Left ventricle myocardium inferior (tissue), 1 donor: ENCODE measurements at regions not wholly inside any gene's neighbourhood (a gene's known extent, or its start where the extent isn't known, plus 50 kb on each side); places are given as distances from the start of the nearest gene placed in this dataset.

ENCODE experiments used
- DNase-seq: peaks from one replicate; pipeline ENCODE4 v3.0.0-alpha.2; 2020
- H3K27ac ChIP-seq: fragments of 200-600 bp; replicated peaks from 2 replicates; pipeline ENCODE4 v1.8.0; 2021
- H3K27me3 ChIP-seq: fragments of 200-600 bp; 2 replicates; pipeline ENCODE4 v1.8.0; 2021; ENCODE audit warnings: low read depth
- H3K36me3 ChIP-seq: fragments of 200-600 bp; 2 replicates; pipeline ENCODE4 v1.8.0; 2021
- H3K4me1 ChIP-seq: fragments of 200-600 bp; 2 replicates; pipeline ENCODE4 v1.8.0; 2021
- H3K4me3 ChIP-seq: fragments of 200-600 bp; 2 replicates; pipeline ENCODE4 v1.8.0; 2021; ENCODE audit warnings: mild to moderate bottlenecking, moderate library complexity
- H3K9me3 ChIP-seq: fragments of 200-600 bp; replicated peaks from 2 replicates; pipeline ENCODE4 v1.8.0; 2021
- CTCF ChIP-seq: fragments of 200-600 bp; IDR thresholded peaks from 2 replicates; pipeline ENCODE4 v1.8.0; 2021; ENCODE audit warnings: antibody characterized with exemption, mild to moderate bottlenecking, borderline replicate concordance
- intact Hi-C: fragments of 100-400 bp; cut with micrococcal nuclease; formaldehyde crosslinking; loops from one replicate; pipeline ENCODE4 v1.11.0; 2022
- donor health status: DM: no; HTN: yes; CAD: no; lungs with severe emphysema.

GRCh38 chr12:94079566-94080340 is 68.6 kb upstream of the PLXNC1 start:
- peaks cover 13% of the 10 kb centered on the region for H3K4me1 ChIP-seq
- no peaks in the 10 kb centered on the region for H3K9me3 ChIP-seq
- H3K27me3 ChIP-seq, result no peaks in the 10 kb centered on the region
- no peak overlapping the region for H3K27ac ChIP-seq
- no peak for TF ChIP-seq CTCF
- no peak for DNase-seq
- intact Hi-C loops, result no loop called here
- no peaks in the 10 kb centered on the region for H3K36me3 ChIP-seq
- H3K4me3 ChIP-seq, result no peak overlapping the region

DNA sequence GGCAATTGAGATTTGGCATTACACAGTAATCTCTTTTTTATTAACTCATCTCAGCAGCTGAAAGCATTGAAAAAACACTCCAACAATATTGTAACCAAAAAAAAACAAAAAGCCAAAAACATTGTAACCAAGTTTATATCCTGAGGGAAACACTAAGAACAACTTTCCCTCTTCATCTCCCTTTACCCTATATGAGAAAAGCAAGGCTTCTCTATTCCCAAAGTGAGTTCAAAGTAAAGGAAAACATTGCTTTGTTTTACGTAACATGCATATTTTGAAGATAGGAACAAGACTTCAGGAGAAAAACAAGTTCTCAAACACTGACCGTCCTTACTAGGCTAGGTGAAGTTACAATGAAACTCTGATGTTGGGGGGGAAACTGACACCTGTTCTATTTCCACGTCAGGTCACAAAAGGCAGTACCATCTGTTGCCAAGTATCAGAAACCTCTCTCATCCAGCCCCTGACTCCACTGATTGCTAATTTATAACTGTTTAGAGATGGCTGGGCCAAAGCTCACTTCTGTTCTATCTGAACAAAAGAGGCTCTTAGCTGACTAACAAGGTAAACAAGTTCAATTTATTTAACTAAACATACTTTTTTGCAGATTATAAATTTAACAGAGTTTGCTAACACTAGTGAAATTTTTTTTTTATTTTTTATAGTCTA is 67.9 kb upstream of the PLXNC1 start:
- no peaks in the 10 kb centered on the region for H3K36me3 ChIP-seq
- DNase-seq, result no peak
- H3K27ac ChIP-seq, result no peak overlapping the region
- no peaks in the 10 kb centered on the region for H3K27me3 ChIP-seq
- no peak for TF ChIP-seq CTCF
- peaks cover 6% of the 10 kb centered on the region for H3K4me1 ChIP-seq
- no peak overlapping the region for H3K4me3 ChIP-seq
- no peaks in the 10 kb centered on the region for H3K9me3 ChIP-seq
- intact Hi-C loops, result no loop called here

DNA sequence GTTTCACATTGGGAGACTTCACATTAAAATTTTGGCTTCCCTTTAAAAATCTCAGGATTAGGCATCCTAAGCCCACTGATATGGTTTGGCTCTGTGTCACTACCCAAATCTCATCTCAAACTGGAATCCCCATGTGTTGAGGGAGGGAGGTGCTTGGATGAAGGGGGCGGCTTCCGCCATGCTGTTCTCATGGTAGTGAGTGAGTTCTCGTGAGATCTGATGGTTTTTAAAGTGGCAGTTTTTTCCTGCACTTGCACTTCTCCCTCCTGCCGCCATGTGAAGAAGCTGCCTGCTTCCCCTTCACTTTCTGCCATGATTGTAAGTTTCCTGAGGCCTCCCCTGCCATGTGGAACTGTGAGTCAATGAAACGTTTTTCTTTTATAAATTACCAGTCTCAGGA is 65.7 kb upstream of the PLXNC1 start:
- H3K9me3 ChIP-seq, result no peaks in the 10 kb centered on the region

GRCh38 chr12:94089891-94090290 is 58.5 kb upstream of the PLXNC1 start:
- H3K27me3 ChIP-seq, result no peaks in the 10 kb centered on the region
- H3K9me3 ChIP-seq, result no peaks in the 10 kb centered on the region
- DNase-seq, result no peak
- no peak overlapping the region for H3K4me3 ChIP-seq
- intact Hi-C loops, result no loop called here
- no peak overlapping the region for H3K27ac ChIP-seq
- TF ChIP-seq CTCF, result no peak
- no peaks in the 10 kb centered on the region for H3K36me3 ChIP-seq
- no peaks in the 10 kb centered on the region for H3K4me1 ChIP-seq

More for the DNA sequence above, 65.7 kb upstream of the PLXNC1 start:
- H3K4me3 ChIP-seq, result no peak overlapping the region
- H3K36me3 ChIP-seq, result no peaks in the 10 kb centered on the region
- H3K27me3 ChIP-seq, result no peaks in the 10 kb centered on the region
- no peak overlapping the region for H3K27ac ChIP-seq
- intact Hi-C loops, result no loop called here
- no peaks in the 10 kb centered on the region for H3K4me1 ChIP-seq
- no peak for TF ChIP-seq CTCF
- DNase-seq, result no peak

DNA sequence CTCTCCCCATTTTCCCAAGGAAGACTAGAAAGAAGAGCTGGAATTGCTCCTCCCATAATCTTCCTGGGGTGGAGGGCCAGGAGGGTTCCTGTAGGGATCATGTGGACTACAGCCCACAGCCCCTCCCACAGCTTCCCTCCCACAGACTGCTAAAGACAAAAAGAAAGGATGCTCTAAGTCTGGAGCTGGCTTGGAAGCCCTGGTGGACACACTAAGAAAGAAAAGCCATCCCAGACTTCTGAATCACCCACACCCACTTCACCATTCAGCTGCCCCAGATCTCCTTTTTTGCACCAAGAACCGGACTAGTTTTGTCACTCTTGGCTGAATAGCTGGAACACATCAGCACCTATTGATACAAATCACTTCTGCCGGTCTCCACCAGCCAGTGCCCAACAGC is 56.8 kb upstream of the PLXNC1 start:
- no peak for TF ChIP-seq CTCF
- Histone ChIP-seq H3K4me1 (no peaks in the 10 kb centered on the region), H3K36me3 (no peaks in the 10 kb centered on the region), H3K4me3 (no peak overlapping the region), H3K9me3 (no peaks in the 10 kb centered on the region), H3K27me3 (no peaks in the 10 kb centered on the region), H3K27ac (no peak overlapping the region)
- intact Hi-C loops, result no loop called here
- DNase-seq, result no peak
